GM21717 (cell line): ENCODE measurements at regions not wholly inside any gene's neighbourhood (a gene's known extent, or its start where the extent isn't known, plus 50 kb on each side); places are given as distances from the start of the nearest gene placed in this dataset.
"Not testable (repeated sequence)": the region's sequence is repeated elsewhere in the genome, so short reads cannot be mapped to it uniquely, and the experiment has no call there.

ENCODE experiments used
- ATAC-seq: cut with Tn5 transposase; IDR thresholded peaks from one replicate; pipeline ENCODE4 v1.9.1; 2021; ENCODE audit warnings: mild to moderate bottlenecking, moderate library complexity; ENCODE audit not compliant: unreplicated experiment

DNA sequence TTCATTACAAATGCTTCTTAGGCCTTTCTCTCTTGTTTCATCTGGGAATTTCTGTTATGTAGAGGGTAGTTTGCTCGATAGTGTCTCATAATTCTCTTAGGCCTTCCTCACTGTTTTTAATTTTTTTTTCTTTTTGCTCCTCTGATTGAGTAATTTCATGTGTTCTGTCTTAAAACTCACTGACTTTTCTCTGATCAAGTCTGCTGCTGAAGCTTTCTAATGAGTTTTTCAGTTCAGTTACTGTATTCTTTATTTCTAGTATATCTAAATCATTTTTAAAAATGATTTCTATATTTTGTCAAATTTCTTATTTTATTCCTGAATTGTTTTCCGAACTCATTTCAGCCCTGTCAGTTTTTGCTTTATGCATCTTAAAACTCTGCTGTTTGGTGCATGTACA, 228.0 kb downstream of the MID1IP1 start:
- no peak for ATAC-seq

DNA sequence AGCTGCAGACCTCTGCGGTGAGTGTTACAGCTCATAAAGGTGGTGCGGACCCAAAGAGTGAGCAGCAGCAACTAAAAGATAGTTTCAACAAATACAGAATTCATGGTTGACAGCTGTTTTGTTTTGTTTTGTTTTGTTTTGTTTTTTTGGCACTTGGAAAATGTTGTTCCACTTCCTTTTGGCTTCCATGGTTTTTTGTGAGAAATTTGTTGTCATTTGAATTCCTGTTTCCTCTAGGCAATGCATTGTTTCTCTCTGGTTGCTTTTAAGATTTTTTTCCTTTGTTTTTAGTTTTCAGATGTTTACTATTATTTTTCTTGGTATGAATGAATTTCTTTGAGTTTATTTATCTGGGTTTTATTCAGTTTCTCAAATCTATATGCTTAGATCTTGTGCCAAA, 229.4 kb downstream of the MID1IP1 start:
- no peak for ATAC-seq

DNA sequence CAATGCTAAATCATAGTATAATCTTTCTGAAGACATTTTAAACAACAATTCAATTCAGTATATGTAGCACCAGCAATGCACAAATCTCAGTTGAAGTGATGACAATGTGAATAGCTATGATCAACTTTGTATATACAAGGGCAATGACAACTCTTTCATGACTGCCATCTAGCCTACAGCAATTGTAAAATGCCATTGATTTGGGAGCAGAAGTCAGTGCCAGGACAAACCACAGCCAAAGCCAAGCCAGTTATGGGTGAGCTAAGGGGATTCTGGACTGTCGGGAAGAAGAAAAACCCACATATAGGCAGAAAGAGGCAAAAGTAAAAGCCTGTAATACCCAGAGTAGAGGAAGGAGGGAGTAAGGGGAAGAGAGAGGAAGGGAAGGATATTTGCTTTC, 238.6 kb downstream of the MID1IP1 start:
- no peak for ATAC-seq

GRCh38 chrX:39043838-39044550, 242.7 kb downstream of the MID1IP1 start:
- no peak for ATAC-seq

- ATAC-seq: no peak
Measured at GRCh38 chrX:39047174-39047573, 245.9 kb downstream of the MID1IP1 start.

DNA sequence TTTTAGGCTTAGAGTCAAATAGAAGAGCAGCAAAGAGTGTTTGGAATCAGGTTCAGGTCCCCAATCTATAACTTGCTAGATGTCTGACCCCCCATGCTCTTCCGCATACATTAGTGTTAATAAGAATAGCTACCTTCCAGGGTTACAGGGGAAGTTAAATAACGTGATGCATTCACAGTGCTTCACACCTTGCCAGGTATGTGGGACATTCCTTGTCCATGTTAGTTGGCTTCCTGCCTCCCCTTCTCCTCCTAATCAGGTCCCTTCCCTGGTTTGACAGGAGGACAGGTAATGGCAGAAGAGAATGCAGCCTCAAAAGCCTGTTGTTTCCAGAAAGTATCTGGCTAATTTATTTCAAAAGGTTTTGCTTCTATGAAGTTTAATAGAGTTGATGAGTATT, 248.7 kb downstream of the MID1IP1 start:
- no peak for ATAC-seq

- no peak for ATAC-seq
Measured at GRCh38 chrX:39050427-39050826, 249.2 kb downstream of the MID1IP1 start.

DNA sequence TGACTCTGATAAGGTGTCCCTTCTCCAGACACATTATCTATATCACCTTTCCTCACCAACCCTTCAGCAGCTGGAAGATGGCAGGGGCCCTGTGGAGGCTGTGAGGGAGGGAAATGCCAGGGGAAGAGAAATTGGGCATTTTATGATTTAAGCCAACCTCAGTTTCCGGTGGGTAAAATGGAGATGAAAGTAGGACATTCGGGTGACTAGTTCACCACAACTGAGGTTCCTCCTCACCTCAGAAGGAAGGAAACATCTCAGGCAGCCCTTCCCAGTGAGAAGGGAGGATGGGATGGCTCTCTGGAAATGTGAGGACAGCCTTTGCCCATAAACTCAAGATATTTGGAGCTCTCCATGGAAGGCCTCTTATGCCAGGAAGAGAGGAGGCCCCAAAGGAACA, 251.5 kb downstream of the MID1IP1 start:
- ATAC-seq: no peak

GRCh38 chrX:39058724-39059123, 257.5 kb downstream of the MID1IP1 start:
- ATAC-seq: no peak

DNA sequence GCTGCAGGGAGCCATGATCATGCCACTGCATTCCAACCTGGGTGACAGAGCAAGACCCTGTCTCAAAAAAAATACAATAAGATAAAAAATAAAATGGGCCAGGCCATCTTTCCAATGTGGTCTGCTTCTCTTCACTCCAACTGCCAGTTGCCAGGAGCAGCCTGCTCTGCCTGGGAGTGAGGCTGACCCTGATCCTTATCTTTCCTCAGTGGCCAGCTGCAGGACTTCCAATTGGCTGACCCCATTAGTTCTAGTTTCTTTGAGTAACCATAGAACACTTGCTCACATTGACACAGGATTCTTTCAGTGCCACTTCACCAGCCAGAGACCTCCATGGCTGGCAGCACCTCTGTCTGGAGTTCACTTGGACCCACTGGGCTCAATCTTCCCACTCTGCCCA, 258.6 kb downstream of the MID1IP1 start:
- ATAC-seq: no peak

DNA sequence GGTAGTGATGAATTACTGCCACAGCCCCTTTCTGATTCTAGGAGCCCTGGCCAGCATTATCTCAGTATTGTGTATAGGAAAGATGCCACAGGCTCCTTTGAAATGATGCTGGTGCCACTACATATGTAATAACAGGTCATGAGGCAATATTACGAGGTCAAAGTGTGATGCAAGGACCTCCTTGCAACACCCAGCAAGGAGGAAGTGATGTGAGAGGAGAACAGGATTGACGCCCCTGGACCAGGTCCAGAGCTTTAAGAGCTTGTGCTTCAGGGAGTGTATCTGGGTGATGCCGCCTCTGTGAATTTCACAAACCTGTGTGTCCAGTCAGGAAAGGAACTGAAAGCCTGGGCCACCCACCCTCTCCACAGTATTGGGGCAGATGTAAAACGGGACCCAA, 261.8 kb downstream of the MID1IP1 start:
- ATAC-seq: no peak

GRCh38 chrX:39063702-39064101, 262.4 kb downstream of the MID1IP1 start:
- no peak for ATAC-seq

GRCh38 chrX:39065051-39065871, 264.0 kb downstream of the MID1IP1 start:
- ATAC-seq: no peak

DNA sequence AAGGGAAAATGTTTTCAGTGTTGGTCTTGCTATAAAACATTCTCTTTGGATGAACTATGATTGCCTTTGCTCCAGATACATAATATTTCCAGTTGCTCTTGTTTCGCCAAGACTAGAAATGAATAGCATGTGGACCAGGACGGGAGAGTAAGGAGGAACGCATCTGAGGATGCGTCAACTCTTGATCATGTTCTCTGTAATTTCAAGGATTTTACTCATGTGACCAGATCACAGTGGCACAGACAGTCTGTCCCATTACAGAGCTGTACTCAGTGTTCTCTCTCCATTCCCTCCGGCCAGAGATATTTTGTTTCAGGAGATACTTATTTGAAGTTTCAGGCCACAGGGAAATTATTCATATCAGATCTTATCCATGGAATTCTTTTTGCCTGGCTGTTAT, 266.6 kb downstream of the MID1IP1 start:
- no peak for ATAC-seq

GRCh38 chrX:39068634-39069033, 267.4 kb downstream of the MID1IP1 start:
- ATAC-seq: not testable (repeated sequence)

DNA sequence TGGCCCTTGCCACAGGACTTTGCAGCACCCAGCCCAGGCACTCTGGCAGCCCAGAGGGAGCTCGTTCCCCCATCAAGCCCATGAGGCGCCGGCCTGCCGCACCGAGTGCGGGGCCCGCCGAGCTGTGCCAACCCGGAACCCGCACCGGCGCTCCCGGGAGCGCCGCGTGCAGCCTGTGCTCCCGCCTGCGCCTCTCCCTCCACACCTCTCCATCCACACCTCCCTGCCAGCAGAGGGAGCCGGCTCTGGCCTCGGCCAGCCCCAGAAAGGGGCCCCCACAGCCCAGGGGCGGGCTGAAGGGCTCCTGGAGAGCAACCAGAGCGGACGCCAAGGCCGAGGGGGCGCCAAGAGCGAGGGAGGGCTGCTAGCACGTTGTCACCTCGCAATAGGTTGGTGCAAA, 268.8 kb downstream of the MID1IP1 start:
- ATAC-seq: no peak

DNA sequence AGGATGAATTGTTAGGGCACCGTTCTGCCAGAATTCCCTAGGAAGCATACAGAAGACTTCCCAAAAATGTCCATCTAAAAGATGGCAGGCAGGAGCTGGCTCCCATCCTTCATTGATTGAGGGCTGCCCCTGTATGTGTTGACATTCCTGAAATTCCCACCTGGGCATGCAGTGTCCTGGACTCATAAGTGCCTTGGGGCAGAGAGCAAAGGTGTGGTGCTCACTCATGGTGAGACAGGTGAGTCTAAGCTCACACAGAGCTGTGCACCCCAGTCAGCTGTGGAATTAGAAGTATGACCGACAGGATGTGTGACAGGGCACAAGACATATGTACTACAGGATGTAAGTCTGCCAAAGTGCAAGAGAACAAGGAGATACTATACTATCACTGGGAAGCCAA, 271.9 kb downstream of the MID1IP1 start:
- ATAC-seq: no peak

- ATAC-seq: no peak
Measured at GRCh38 chrX:39096599-39096998, 295.3 kb downstream of the MID1IP1 start.

- no peak for ATAC-seq
Measured at GRCh38 chrX:39104745-39105144, 303.5 kb downstream of the MID1IP1 start.

DNA sequence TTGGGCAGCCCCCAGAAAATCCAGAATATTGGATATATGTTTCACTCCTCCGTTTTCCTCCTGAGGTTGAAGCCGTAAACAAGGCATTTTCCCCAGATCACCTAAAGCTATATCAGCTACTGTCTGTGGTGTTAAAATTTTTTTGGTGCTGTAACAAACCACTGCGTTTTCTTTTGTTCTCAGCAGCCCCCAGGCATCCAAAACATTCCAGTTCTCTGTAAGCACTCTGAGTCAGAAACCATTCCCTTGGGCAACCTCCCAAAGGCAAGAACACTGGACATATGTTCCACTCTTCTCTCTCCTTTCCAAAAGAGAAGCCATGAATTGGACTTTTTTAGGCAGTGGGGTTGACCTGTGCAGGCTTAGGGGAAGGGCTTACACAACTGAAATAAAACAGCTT, 310.9 kb downstream of the MID1IP1 start:
- ATAC-seq: no peak

DNA sequence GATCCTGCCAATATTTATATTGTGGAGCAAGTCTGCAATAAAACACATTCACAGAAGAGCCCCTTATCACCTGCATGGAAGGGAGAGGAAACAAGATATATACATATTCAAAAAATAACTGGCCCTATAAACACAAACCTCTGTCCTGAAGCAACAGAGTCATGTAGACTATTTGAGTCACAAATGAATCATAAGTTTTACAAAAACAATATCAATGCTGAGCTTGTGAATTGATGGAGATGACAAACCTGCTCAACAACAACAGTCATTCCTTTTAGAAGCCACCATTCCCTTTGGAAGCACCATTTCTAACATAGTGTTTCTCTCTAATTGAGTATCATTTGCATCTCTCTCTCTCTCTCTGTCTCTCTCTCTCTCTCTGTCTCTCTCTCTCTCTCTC, 313.9 kb downstream of the MID1IP1 start:
- ATAC-seq: no peak

DNA sequence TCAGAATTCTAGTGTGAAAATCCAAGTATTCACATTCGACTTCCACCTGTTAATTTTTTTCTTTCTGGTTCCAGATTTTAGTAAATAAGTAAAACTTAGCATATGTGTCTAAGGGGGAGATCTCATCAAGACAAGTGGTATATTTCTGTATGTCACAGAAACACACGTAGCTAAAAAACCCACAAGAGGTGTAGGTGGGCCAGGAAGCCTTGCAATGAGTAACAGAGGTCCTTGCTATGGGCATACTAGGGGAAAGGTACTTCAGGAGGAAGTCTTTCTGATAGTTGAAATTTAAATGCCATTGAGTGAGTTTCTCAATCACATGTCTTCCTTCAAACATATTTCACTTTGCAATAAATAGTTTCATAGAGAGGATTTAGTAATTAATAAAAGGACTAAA, 315.8 kb downstream of the MID1IP1 start:
- no peak for ATAC-seq
